ENCODE measurements at regions not wholly inside any gene's neighbourhood (a gene's known extent, or its start where the extent isn't known, plus 50 kb on each side); places are given as distances from the start of the nearest gene placed in this dataset.

DNA sequence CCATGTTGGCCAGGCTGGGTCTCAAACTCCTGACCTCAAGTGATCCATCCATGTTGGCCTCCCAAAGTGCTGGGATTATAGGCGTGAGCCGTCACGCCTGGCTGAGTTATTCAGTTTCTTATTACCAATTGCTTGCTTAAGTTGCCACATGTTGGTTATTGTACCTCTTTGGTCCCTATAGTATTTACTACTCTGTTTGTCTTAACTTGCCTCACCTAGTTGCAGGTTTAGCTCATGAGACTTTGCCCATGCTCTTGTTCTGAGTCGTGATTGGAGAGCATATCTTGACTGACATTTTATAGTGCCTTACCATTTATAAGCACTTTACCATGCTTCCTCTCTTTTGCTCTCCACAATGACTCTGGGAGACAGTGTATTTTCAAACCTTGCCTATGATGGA lies 134.2 kb upstream of the HDGFL1 start:
- H3K4me3 ChIP-seq (ENCODE audit: control insufficient read depth, low read depth, low read length): no peak overlapping the region
- no peak for DNase-seq (ENCODE audit: low read depth)
- no peak for TF ChIP-seq CTCF (conservative IDR thresholded peaks at IDR 0.05; ENCODE audit: control insufficient read depth, insufficient read depth, low read depth, low read length)

- no peak for TF ChIP-seq CTCF (conservative IDR thresholded peaks at IDR 0.05; ENCODE audit: control insufficient read depth, insufficient read depth, low read depth, low read length)
- DNase-seq (ENCODE audit: low read depth): no peak
- H3K4me3 ChIP-seq (ENCODE audit: control insufficient read depth, low read depth, low read length): no peak overlapping the region
Measured at GRCh38 chr6:22436134-22436533, 133.2 kb upstream of the HDGFL1 start.

DNA sequence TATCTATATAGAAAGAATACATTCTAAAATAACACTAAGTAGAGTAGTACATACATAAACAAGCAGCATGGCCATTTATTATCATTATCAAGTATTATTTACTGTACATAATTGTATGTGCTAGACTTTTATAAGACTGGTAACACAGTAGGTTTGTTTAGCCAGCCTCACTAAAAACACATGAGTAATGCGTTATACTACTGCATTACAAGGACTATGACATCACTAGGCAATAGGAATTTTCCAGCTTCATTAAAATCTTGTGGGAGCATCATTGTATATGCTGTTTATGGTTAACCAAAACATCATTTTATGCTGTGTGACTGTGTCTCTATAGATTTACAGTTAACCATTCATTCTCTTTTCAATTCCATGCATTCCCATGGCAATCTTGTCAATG lies 131.7 kb upstream of the HDGFL1 start:
- no peak overlapping the region for H3K4me3 ChIP-seq (ENCODE audit: control insufficient read depth, low read depth, low read length)
- TF ChIP-seq CTCF (conservative IDR thresholded peaks at IDR 0.05; ENCODE audit: control insufficient read depth, insufficient read depth, low read depth, low read length): no peak
- peak; percentile 15 for DNase-seq (ENCODE audit: low read depth)

- no peak overlapping the region for H3K4me3 ChIP-seq (ENCODE audit: control insufficient read depth, low read depth, low read length)
- peak; percentile 18 for DNase-seq (ENCODE audit: low read depth)
- TF ChIP-seq CTCF (conservative IDR thresholded peaks at IDR 0.05; ENCODE audit: control insufficient read depth, insufficient read depth, low read depth, low read length): no peak
Measured at GRCh38 chr6:22442826-22443225, 126.5 kb upstream of the HDGFL1 start.

DNA sequence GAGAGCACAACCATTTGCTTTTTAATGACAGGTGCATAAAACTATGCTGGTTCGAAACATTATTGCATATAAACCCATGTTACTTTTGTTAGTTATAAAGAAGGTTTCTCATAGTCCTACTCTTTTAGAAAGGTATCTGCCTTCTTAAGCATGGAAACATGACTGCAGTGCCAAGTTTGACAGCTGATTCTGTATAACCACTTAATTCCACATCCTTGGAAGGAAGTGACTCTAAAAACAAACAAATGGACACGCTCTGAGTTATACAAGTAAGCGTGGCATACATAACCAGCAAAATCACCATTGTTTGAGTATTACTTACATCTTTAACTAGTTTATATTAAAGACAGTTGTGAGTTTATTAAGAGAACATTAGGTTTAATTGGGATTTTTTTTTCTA lies 125.0 kb upstream of the HDGFL1 start:
- TF ChIP-seq CTCF (conservative IDR thresholded peaks at IDR 0.05; ENCODE audit: control insufficient read depth, insufficient read depth, low read depth, low read length): no peak
- no peak for DNase-seq (ENCODE audit: low read depth)
- H3K4me3 ChIP-seq (ENCODE audit: control insufficient read depth, low read depth, low read length): no peak overlapping the region

GRCh38 chr6:22445946-22446345 lies 123.4 kb upstream of the HDGFL1 start:
- no peak for DNase-seq (ENCODE audit: low read depth)
- no peak for TF ChIP-seq CTCF (conservative IDR thresholded peaks at IDR 0.05; ENCODE audit: control insufficient read depth, insufficient read depth, low read depth, low read length)
- H3K4me3 ChIP-seq (ENCODE audit: control insufficient read depth, low read depth, low read length): no peak overlapping the region
